ENCODE measurements at regions not wholly inside any gene's neighbourhood (a gene's known extent, or its start where the extent isn't known, plus 50 kb on each side); places are given as distances from the start of the nearest gene placed in this dataset.

DNA sequence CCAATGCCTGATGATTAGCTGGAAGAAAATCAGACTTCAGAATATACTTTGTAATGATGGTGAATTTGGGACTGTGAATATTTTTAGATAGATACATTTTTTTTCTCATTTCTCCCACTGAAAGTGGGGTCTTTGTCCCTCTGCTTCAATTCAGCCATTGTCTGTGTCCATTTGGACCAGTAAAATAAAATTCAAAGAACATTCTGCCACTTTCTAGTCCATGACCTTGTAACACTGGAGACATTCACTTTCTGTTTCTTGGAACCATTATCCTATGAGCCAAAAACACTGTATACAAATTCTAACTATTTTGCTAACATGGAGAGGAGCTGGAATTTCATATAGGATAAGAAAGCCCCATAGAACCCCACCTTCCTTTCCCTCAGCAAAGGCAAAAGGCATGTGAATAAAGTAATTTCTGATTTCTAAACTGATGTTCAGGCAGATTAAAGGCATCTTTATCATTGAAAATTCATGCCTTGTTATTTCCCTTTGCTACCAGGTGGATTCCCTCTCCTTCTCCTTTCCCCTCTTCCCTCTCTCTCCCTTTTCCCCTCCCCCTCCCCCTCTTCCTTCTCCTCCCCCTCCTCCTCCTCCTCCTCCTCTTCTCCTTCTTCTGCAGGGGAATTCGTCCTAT, 2010.4 kb upstream of the LRRTM1 start:
- 57 to 68% (median 60%) methylated on average over 1 of the region's 1 CpG for WGBS, 4 donors
- ATAC-seq (no peak), DNase-seq (no peak)
- H3K4me1 ChIP-seq, result no peaks in the 10 kb centered on the region
- H3K27me3 ChIP-seq, result no peaks in the 10 kb centered on the region
- H3K36me3 ChIP-seq, result no peaks in the 10 kb centered on the region
- TF ChIP-seq POLR2A (IDR thresholded peaks at IDR 0.05), result no peak
- TF ChIP-seq, protein P1, sequence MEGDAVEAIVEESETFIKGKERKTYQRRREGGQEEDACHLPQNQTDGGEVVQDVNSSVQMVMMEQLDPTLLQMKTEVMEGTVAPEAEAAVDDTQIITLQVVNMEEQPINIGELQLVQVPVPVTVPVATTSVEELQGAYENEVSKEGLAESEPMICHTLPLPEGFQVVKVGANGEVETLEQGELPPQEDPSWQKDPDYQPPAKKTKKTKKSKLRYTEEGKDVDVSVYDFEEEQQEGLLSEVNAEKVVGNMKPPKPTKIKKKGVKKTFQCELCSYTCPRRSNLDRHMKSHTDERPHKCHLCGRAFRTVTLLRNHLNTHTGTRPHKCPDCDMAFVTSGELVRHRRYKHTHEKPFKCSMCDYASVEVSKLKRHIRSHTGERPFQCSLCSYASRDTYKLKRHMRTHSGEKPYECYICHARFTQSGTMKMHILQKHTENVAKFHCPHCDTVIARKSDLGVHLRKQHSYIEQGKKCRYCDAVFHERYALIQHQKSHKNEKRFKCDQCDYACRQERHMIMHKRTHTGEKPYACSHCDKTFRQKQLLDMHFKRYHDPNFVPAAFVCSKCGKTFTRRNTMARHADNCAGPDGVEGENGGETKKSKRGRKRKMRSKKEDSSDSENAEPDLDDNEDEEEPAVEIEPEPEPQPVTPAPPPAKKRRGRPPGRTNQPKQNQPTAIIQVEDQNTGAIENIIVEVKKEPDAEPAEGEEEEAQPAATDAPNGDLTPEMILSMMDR (IDR thresholded peaks at IDR 0.05), result no peak
- no peak overlapping the region for H3K27ac ChIP-seq
- intact Hi-C loops (cut with DNase I), result no loop called here
- no peaks in the 10 kb centered on the region for H3K9me3 ChIP-seq
- H3K4me3 ChIP-seq, result no peak overlapping the region

DNA sequence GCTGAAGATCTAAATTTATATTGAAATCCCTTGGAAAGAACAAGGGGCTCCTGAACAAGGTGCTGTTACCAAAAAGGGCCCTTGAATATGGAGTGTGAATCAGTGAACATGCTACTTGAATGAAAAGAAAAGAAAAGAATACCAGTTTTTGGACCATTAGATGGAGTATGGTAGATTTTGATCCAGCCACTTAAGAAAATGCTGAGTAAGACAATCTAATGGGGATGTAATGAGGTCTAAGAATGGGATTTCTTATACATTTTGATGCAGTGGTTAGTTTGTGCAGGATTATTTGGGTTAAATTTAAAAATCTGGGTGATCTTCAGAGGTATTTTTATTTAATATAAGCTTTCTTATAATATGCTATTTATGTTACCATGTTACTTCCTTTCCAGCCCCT, 2003.0 kb upstream of the LRRTM1 start:
- no peaks in the 10 kb centered on the region for H3K27me3 ChIP-seq
- H3K4me3 ChIP-seq, result no peak overlapping the region
- ATAC-seq, result no peak
- no peaks in the 10 kb centered on the region for H3K9me3 ChIP-seq
- H3K36me3 ChIP-seq, result no peaks in the 10 kb centered on the region
- no peak overlapping the region for H3K27ac ChIP-seq
- TF ChIP-seq, protein P1 (IDR thresholded peaks at IDR 0.05), result no peak
- no peak for TF ChIP-seq POLR2A (IDR thresholded peaks at IDR 0.05)
- no peaks in the 10 kb centered on the region for H3K4me1 ChIP-seq
- intact Hi-C loops (cut with DNase I), result no loop called here
- DNase-seq, result no peak

DNA sequence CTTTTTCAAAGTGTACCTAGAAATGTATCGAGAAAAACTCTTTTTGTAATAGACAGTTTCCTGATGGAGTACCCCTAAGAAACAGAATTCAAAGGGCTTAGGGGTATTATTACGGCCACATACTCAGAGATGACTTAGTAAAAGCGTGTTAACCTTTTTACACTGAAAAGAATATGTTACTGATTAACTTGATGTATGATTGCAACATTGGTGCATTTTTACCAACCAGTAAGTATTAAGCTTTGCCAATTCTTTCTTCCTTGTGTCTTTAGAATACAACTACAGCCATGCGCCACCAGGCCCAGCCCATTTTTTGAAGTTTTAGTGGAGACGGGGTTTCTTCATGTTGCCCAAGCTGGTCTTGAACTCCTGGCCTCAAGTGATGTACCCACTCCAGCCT, 1997.0 kb upstream of the LRRTM1 start:
- no peak for ATAC-seq

DNA sequence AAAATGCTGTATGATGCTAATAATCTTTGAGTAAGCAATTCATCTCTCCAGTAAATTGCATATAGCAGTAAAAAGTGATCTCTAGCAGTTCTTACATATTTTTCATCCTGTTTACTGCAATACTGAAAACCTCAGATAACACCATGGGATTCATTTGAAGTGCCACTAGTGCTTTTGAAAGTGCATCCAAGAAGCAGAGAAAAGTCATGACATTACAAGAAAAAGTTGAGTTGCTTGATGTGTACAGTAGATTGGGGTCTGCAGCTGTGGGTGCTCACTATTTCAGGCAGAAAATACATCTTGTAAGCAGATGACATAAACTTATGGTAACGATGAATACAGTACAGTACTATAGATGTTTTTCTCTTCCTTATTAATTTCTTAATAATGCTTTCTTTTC, 1984.9 kb upstream of the LRRTM1 start:
- no peak for DNase-seq
- no peak for TF ChIP-seq POLR2A (IDR thresholded peaks at IDR 0.05)
- TF ChIP-seq, protein P1 (IDR thresholded peaks at IDR 0.05), result no peak
- Histone ChIP-seq H3K9me3 (no peaks in the 10 kb centered on the region), H3K27me3 (no peaks in the 10 kb centered on the region), H3K4me3 (no peak overlapping the region), H3K36me3 (no peaks in the 10 kb centered on the region), H3K4me1 (no peaks in the 10 kb centered on the region), H3K27ac (no peak overlapping the region)
- 86 to 95% (median 92%) methylated on average over 1 of the region's 1 CpG for WGBS, 4 donors
- ATAC-seq, result no peak
- intact Hi-C loops (cut with DNase I), result no loop called here

More for the DNA sequence above, 1997.0 kb upstream of the LRRTM1 start:
- no peak for TF ChIP-seq POLR2A (IDR thresholded peaks at IDR 0.05)
- TF ChIP-seq, protein P1 (IDR thresholded peaks at IDR 0.05), result no peak
- Histone ChIP-seq H3K27ac (no peak overlapping the region), H3K4me1 (no peaks in the 10 kb centered on the region), H3K4me3 (no peak overlapping the region), H3K27me3 (no peaks in the 10 kb centered on the region), H3K36me3 (no peaks in the 10 kb centered on the region), H3K9me3 (peaks cover 0 to 10% (median 3%) of the 10 kb centered on the region in 12 donors)
- no peak for DNase-seq
- intact Hi-C loops (cut with DNase I), result no loop called here
- WGBS, 4 donors, result 93 to 97% (median 95%) methylated on average over 5 of the region's 5 CpGs

All from heart left ventricle (tissue), 16 donors.